H1 (cell line): ENCODE measurements at regions not wholly inside any gene's neighbourhood (a gene's known extent, or its start where the extent isn't known, plus 50 kb on each side); places are given as distances from the start of the nearest gene placed in this dataset.

Source experiments
- CTCF ChIA-PET: fragments of 300-600 bp; sonication (Branson Sonifier 250); formaldehyde crosslinking; loops from one replicate; lab custom pipeline; 2021; ENCODE audit not compliant: partially characterized antibody; lab: Charles Lee
- POLR2A ChIA-PET: fragments of 300-600 bp; sonication (Branson Sonifier 250); formaldehyde crosslinking; loops from one replicate; lab custom pipeline; 2021; ENCODE audit warnings: inconsistent platforms; ENCODE audit not compliant: partially characterized antibody; lab: Charles Lee
- DNase-seq, 2 experiments: peaks; one replicate each; pipeline versions ENCODE4 v3.0.0 to v3.0.0-alpha.2; 2010 to 2022; ENCODE audit warnings: low spot score in 2 of 2, low read depth in 1 of 2, mixed read lengths in 1 of 2
- FAIRE-seq: peaks from 2 replicates; lab custom pipeline; 2011; peaks lifted over from hg19 to GRCh38; lab: Jason Lieb, UNC
- H2AFZ ChIP-seq: 2 replicates; pipeline ENCODE4 v1.8.1; 2012; ENCODE audit warnings: low read length, inconsistent platforms
- H2AK5ac ChIP-seq: 2 replicates; pipeline ENCODE4 v1.6.1; 2013; ENCODE audit warnings: low read depth, low read length
- H2BK120ac ChIP-seq: replicated peaks from 2 replicates; pipeline ENCODE3; 2013; ENCODE audit warnings: low read depth, low read length, inconsistent platforms
- H2BK12ac ChIP-seq: 2 replicates; pipeline ENCODE4 v1.6.1; 2013; ENCODE audit warnings: low read depth, low read length
- H2BK15ac ChIP-seq: 2 replicates; pipeline ENCODE4 v1.6.1; 2013; ENCODE audit warnings: low read length
- H2BK20ac ChIP-seq: 2 replicates; pipeline ENCODE4 v1.6.1; 2013; ENCODE audit warnings: low read length
- H2BK5ac ChIP-seq: 2 replicates; pipeline ENCODE4 v1.6.1; 2013; ENCODE audit warnings: low read depth, low read length
- H3K14ac ChIP-seq: 2 replicates; pipeline ENCODE4 v1.6.1; 2013; ENCODE audit warnings: inconsistent platforms; ENCODE audit not compliant: insufficient read length
- H3K18ac ChIP-seq: 2 replicates; pipeline ENCODE4 v1.6.1; 2013; ENCODE audit warnings: low read length; ENCODE audit errors: extremely low read depth
- H3K23ac ChIP-seq: 2 replicates; pipeline ENCODE4 v1.6.1; 2013; ENCODE audit warnings: inconsistent platforms; ENCODE audit not compliant: insufficient read length
- H3K23me2 ChIP-seq: 2 replicates; pipeline ENCODE4 v1.6.1; 2013; ENCODE audit warnings: low read depth, low read length
- H3K27ac ChIP-seq: 2 replicates; pipeline ENCODE4 v1.6.1; 2011; ENCODE audit warnings: low read depth, low read length, inconsistent platforms
- H3K27me3 ChIP-seq, 4 experiments: replicated peaks in 1 of 4; 1 replicate in 1 of 4; 2 replicates in 3 of 4; pipeline versions ENCODE4 v1.6.1 to v1.8.1; 2011 to 2013; ENCODE audit warnings: low read length in 3 of 4, mild to moderate bottlenecking in 3 of 4, inconsistent platforms in 2 of 4, mixed read lengths in 2 of 4, moderate library complexity in 1 of 4; ENCODE audit not compliant: control insufficient read depth in 3 of 4, insufficient read depth in 3 of 4; ENCODE audit errors: extremely low read depth in 1 of 4
- H3K36me3 ChIP-seq, 4 experiments: 2 replicates each; pipeline versions ENCODE4 v1.6.1 to v1.8.1; 2011 to 2013; ENCODE audit warnings: mild to moderate bottlenecking in 4 of 4, low read length in 3 of 4, moderate library complexity in 2 of 4, control low read depth in 1 of 4, inconsistent platforms in 1 of 4; ENCODE audit not compliant: insufficient read depth in 4 of 4, control insufficient read depth in 2 of 4
- H3K4ac ChIP-seq: replicated peaks from 2 replicates; pipeline ENCODE3; 2013; ENCODE audit warnings: low read length, low read depth, mixed read lengths, inconsistent platforms; ENCODE audit not compliant: insufficient read length
- H3K4me1 ChIP-seq, 4 experiments: replicated peaks in 1 of 4; 1 replicate in 1 of 4; 2 replicates in 3 of 4; pipeline versions ENCODE4 v1.6.1 to v1.8.1; 2011 to 2013; ENCODE audit warnings: low read length in 3 of 4, inconsistent platforms in 2 of 4, mixed read lengths in 1 of 4; ENCODE audit not compliant: insufficient read depth in 4 of 4, control insufficient read depth in 3 of 4
- H3K4me2 ChIP-seq, 2 experiments: 2 replicates each; pipeline versions ENCODE4 v1.6.1 to v1.8.1; 2011 to 2013; ENCODE audit warnings: low read depth in 2 of 2, low read length in 2 of 2, control low read depth in 1 of 2, inconsistent platforms in 1 of 2, mild to moderate bottlenecking in 1 of 2; ENCODE audit not compliant: insufficient read depth in 1 of 2
- H3K4me3 ChIP-seq, 4 experiments: fragments of 200-600, 300-600 bp in 1 of 4; sonication (generic), shearing (Covaris generic), sonication (Bioruptor Twin) in 1 of 4; 2 replicates each; pipeline versions ENCODE4 v1.5.1 to v1.8.1; 2011 to 2016; ENCODE audit warnings: low read length in 4 of 4, low read depth in 3 of 4, control low read depth in 2 of 4, inconsistent platforms in 2 of 4, mild to moderate bottlenecking in 2 of 4, mixed read lengths in 1 of 4, moderate library complexity in 1 of 4; ENCODE audit not compliant: insufficient read depth in 2 of 4; ENCODE audit errors: extremely low read depth in 1 of 4
- H3K56ac ChIP-seq: replicated peaks from 2 replicates; pipeline ENCODE3; 2013; ENCODE audit warnings: low read depth, mild to moderate bottlenecking, mixed read lengths, low read length, inconsistent platforms; ENCODE audit not compliant: insufficient read length
- H3K79me1 ChIP-seq: 2 replicates; pipeline ENCODE4 v1.6.1; 2013; ENCODE audit warnings: low read depth, low read length, control low read depth
- H3K79me2 ChIP-seq, 2 experiments: 2 replicates each; pipeline versions ENCODE4 v1.6.1 to v1.8.1; 2012 to 2013; ENCODE audit warnings: low read length in 2 of 2, mild to moderate bottlenecking in 2 of 2, inconsistent platforms in 1 of 2; ENCODE audit not compliant: insufficient read depth in 2 of 2, control insufficient read depth in 1 of 2
- H3K9ac ChIP-seq, 4 experiments: replicated peaks in 1 of 4; 1 replicate in 1 of 4; 2 replicates in 3 of 4; pipeline versions ENCODE4 v1.6.1 to v1.8.1; 2011 to 2013; ENCODE audit warnings: low read depth in 3 of 4, low read length in 3 of 4, control low read depth in 2 of 4, mild to moderate bottlenecking in 2 of 4, moderate library complexity in 2 of 4, inconsistent platforms in 1 of 4; ENCODE audit errors: extremely low read depth in 1 of 4
- H3K9me3 ChIP-seq, 2 experiments: 2 replicates each; pipeline versions ENCODE4 v1.6.1 to v1.8.1; 2012 to 2013; ENCODE audit warnings: mild to moderate bottlenecking in 2 of 2, moderate library complexity in 2 of 2, control low read depth in 1 of 2, inconsistent platforms in 1 of 2, low read depth in 1 of 2, low read length in 1 of 2, mixed read lengths in 1 of 2; ENCODE audit not compliant: insufficient read depth in 2 of 2
- H4K20me1 ChIP-seq, 2 experiments: replicated peaks in 1 of 2; 2 replicates each; pipeline versions ENCODE3 to v1.8.1; 2011 to 2013; ENCODE audit warnings: inconsistent platforms in 2 of 2, low read length in 2 of 2, mild to moderate bottlenecking in 1 of 2; ENCODE audit not compliant: insufficient read depth in 2 of 2, control insufficient read depth in 1 of 2
- H4K5ac ChIP-seq: 2 replicates; pipeline ENCODE4 v1.6.1; 2013; ENCODE audit warnings: low read length, low read depth, mixed read lengths, inconsistent platforms; ENCODE audit not compliant: insufficient read length
- H4K8ac ChIP-seq: 2 replicates; pipeline ENCODE4 v1.8.0; 2013; ENCODE audit warnings: mild to moderate bottlenecking, moderate library complexity, low read length, inconsistent platforms; ENCODE audit not compliant: insufficient read depth; ENCODE audit errors: extremely low read depth
- H4K91ac ChIP-seq: replicated peaks from 2 replicates; pipeline ENCODE3; 2013; ENCODE audit warnings: low read length, mixed read lengths, inconsistent platforms; ENCODE audit not compliant: insufficient read length
- BACH1 ChIP-seq: IDR thresholded peaks from 2 replicates; pipeline ENCODE4 v1.6.1; 2012; ENCODE audit warnings: low read length, improper control_type of control experiment
- BCL11A ChIP-seq, 2 experiments: IDR thresholded peaks; one replicate each; pipeline ENCODE4 v1.6.1; 2011; ENCODE audit warnings: low read depth in 2 of 2, low read length in 2 of 2, mild to moderate bottlenecking in 2 of 2
- BRCA1 ChIP-seq: IDR thresholded peaks from 2 replicates; pipeline ENCODE4 v1.6.1; 2012; ENCODE audit warnings: low read depth, low read length, improper control_type of control experiment
- GTF2F1 ChIP-seq: IDR thresholded peaks from 2 replicates; pipeline ENCODE4 v1.6.1; 2012; ENCODE audit warnings: low read depth, low read length, improper control_type of control experiment, borderline replicate concordance
- HDAC6 ChIP-seq: IDR thresholded peaks from one replicate; pipeline ENCODE4 v1.7.1; 2012; ENCODE audit warnings: low read depth, mild to moderate bottlenecking, inconsistent platforms, low read length, moderate library complexity
- JUND ChIP-seq: IDR thresholded peaks from 2 replicates; pipeline ENCODE4 v1.6.1; 2011; ENCODE audit warnings: mild to moderate bottlenecking, improper control_type of control experiment, low read length
- KDM1A ChIP-seq: fragments of 200-600, 300-600 bp; sonication (generic); IDR thresholded peaks from 2 replicates; pipeline ENCODE4 v1.7.1; 2016; ENCODE audit warnings: mild to moderate bottlenecking, low read length, borderline replicate concordance
- NRF1 ChIP-seq: IDR thresholded peaks from 2 replicates; pipeline ENCODE4 v1.6.1; 2011; ENCODE audit warnings: mild to moderate bottlenecking, low read depth, low read length, improper control_type of control experiment
- RFX5 ChIP-seq: IDR thresholded peaks from 2 replicates; pipeline ENCODE4 v1.6.1; 2011; ENCODE audit warnings: low read depth, low read length, improper control_type of control experiment, borderline replicate concordance
- RXRA ChIP-seq: IDR thresholded peaks from 2 replicates; pipeline ENCODE4 v1.6.1; 2011; ENCODE audit warnings: low read depth, mild to moderate bottlenecking, low read length, moderate library complexity; ENCODE audit not compliant: insufficient read depth
- SAP30 ChIP-seq: fragments of 300-600 bp; sonication (generic); IDR thresholded peaks from 2 replicates; pipeline ENCODE4 v1.7.1; 2012; ENCODE audit warnings: low read length, moderate library complexity, mild to moderate bottlenecking, inconsistent platforms; ENCODE audit not compliant: insufficient read depth, insufficient replicate concordance
- TAF1 ChIP-seq: IDR thresholded peaks from 2 replicates; pipeline ENCODE4 v1.6.1; 2011; ENCODE audit warnings: mild to moderate bottlenecking, low read depth, low read length
- TBP ChIP-seq: IDR thresholded peaks from 2 replicates; pipeline ENCODE4 v1.6.1; 2011; ENCODE audit warnings: low read depth, low read length, improper control_type of control experiment
- TEAD4 ChIP-seq: IDR thresholded peaks from 2 replicates; pipeline ENCODE4 v1.6.1; 2012; ENCODE audit warnings: low read depth, low read length, inconsistent platforms, mixed read lengths
- USF2 ChIP-seq: IDR thresholded peaks from 2 replicates; pipeline ENCODE4 v1.6.1; 2011; ENCODE audit warnings: low read length, improper control_type of control experiment
- WGBS, 2 experiments: shearing (Covaris generic) in 1 of 2; methylation state at CpG; one replicate each; pipeline versions ENCODE4 v1.1.6 to v1.1.7; 2013 to 2015; ENCODE audit warnings: low lambda C conversion rate in 2 of 2, mixed read lengths in 2 of 2, inconsistent platforms in 1 of 2, low coverage in 1 of 2, missing lambda C conversion rate in 1 of 2; ENCODE audit not compliant: insufficient replicate concordance in 2 of 2, insufficient coverage in 1 of 2, insufficient read length in 1 of 2; ENCODE audit errors: extremely low coverage in 1 of 2, missing lambda C conversion rate in 1 of 2; 5-methylcytosine and 5-hydroxymethylcytosine counted together

GRCh38 chr3:180762866-180763265 lies 83.6 kb upstream of the CCDC39 start:
- no peak for TF ChIP-seq KDM1A
- no peak for TF ChIP-seq BRCA1
- TF ChIP-seq RFX5: no peak
- no peak for TF ChIP-seq JUND
- TF ChIP-seq SAP30: no peak
- TF ChIP-seq USF2: no peak
- TF ChIP-seq GTF2F1: no peak
- TF ChIP-seq BCL11A (IDR thresholded peaks at IDR 0.05; ENCODE audit: low read depth in 2 of 2, low read length in 2 of 2): no peak
- TF ChIP-seq TAF1: no peak
- TF ChIP-seq RXRA: no peak
- no peak for TF ChIP-seq TEAD4
- no peak for TF ChIP-seq NRF1
- no peak for TF ChIP-seq TBP
- no peak for TF ChIP-seq BACH1
- TF ChIP-seq HDAC6: no peak
- H3K4me2 ChIP-seq: no peak overlapping the region

More at GRCh38 chr3:180762866-180763265, 83.6 kb upstream of the CCDC39 start:
- H2BK15ac ChIP-seq: no peak overlapping the region
- no peaks in the 10 kb centered on the region for H3K79me1 ChIP-seq
- 90% methylated on average over 4 of the region's 4 CpGs; no CpG with 5 or more reads in 1 of the 2 experiments for WGBS, 2 experiments
- no peak overlapping the region for H4K5ac ChIP-seq
- CTCF ChIA-PET: interaction anchor here (0.8 to 1.1 kb wide), 2 partner anchors 22 to 82 kb away, joined by 3 read pairs; no protein-coding TSS in a partner anchor
- H2AK5ac ChIP-seq: no peak overlapping the region
- no peaks in the 10 kb centered on the region for H3K4me1 ChIP-seq
- no peaks in the 10 kb centered on the region for H3K79me2 ChIP-seq
- H2BK12ac ChIP-seq: no peak overlapping the region
- H3K18ac ChIP-seq: no peak overlapping the region
- no peak for DNase-seq
- no peak overlapping the region for H2BK20ac ChIP-seq
- no peak for FAIRE-seq
- no peaks in the 10 kb centered on the region for H3K23me2 ChIP-seq
- H4K91ac ChIP-seq: no peak overlapping the region
- no peak overlapping the region for H3K4ac ChIP-seq
- H3K36me3 ChIP-seq: no peaks in the 10 kb centered on the region
- peaks cover 3 to 9% of the 10 kb centered on the region in 2 experiments; a peak in 1 of 4 replicates for H3K9me3 ChIP-seq
- H3K27me3 ChIP-seq: peaks cover 0 to 2% (median 0%) of the 10 kb centered on the region in 4 experiments; a peak in 1 of 7 replicates
- no peak overlapping the region for H3K27ac ChIP-seq
- H4K8ac ChIP-seq: no peak overlapping the region
- H3K9ac ChIP-seq: no peak overlapping the region
- H2BK120ac ChIP-seq: no peak overlapping the region
- H4K20me1 ChIP-seq: no peaks in the 10 kb centered on the region
- H2AFZ ChIP-seq: no peak overlapping the region
- no peak overlapping the region for H3K23ac ChIP-seq
- no peak overlapping the region for H3K14ac ChIP-seq
- no peak overlapping the region for H2BK5ac ChIP-seq
- no peak overlapping the region for H3K4me3 ChIP-seq
- H3K56ac ChIP-seq: no peak overlapping the region
- POLR2A ChIA-PET: no interaction called here
